ENCODE measurements at regions not wholly inside any gene's neighbourhood (a gene's known extent, or its start where the extent isn't known, plus 50 kb on each side); places are given as distances from the start of the nearest gene placed in this dataset.
A peak's percentile ranks its signal among the peaks of the same experiment; 100 is the strongest.

DNA sequence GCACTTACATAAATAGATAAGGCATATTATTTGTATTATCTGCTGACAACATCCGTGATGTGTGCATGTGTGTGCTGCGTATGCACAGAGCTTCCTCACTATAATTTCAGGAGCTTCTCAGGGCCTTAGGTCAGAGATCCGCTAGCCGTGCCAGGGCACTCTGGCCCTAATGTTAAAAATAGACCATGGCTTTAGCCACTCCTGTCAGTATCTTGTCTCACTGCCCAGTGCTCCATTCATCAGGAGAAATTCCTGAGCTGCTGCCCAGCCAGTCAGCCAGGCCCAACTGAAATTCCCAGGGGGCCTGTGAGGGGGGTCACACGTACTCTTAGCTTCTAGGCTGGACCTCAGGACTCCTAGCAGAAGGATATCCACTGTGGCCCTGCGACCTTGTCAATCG, 70.0 kb upstream of the ABHD2 start:
- Histone ChIP-seq H3K79me1 (ENCODE audit: low read depth, low read length) (no peaks in the 10 kb centered on the region), H3K56ac (replicated peaks; ENCODE audit: insufficient read length, low read depth, low read length) (no peak overlapping the region), H3K4me3 (ENCODE audit: extremely low read depth in 1 of 4, insufficient read depth in 2 of 4, low read depth in 3 of 4, low read length in 4 of 4) (peak overlapping the region in 1 of 4 experiments; percentile 30; a peak in 1 of 8 replicates), H2BK120ac (replicated peaks; ENCODE audit: low read depth, low read length) (peak overlapping the region; percentile 18), H3K9me3 (ENCODE audit: insufficient read depth in 2 of 2, low read depth in 1 of 2, low read length in 1 of 2) (peaks cover 0 to 9% of the 10 kb centered on the region in 2 experiments; a peak in 2 of 4 replicates), H3K36me3 (ENCODE audit: control insufficient read depth in 2 of 4, insufficient read depth in 4 of 4, low read length in 3 of 4) (no peaks in the 10 kb centered on the region), H2BK15ac (ENCODE audit: low read length) (no peak overlapping the region), H2AFZ (ENCODE audit: low read length) (no peak overlapping the region), H3K14ac (ENCODE audit: insufficient read length) (no peak overlapping the region), H3K18ac (ENCODE audit: extremely low read depth, low read length) (no peak overlapping the region), H4K8ac (ENCODE audit: extremely low read depth, insufficient read depth, low read length) (no peak overlapping the region), H2BK5ac (ENCODE audit: low read depth, low read length) (no peak overlapping the region), H4K20me1 (replicated peaks in 1 of 2; ENCODE audit: control insufficient read depth in 1 of 2, insufficient read depth in 2 of 2, low read length in 2 of 2) (no peaks in the 10 kb centered on the region), H2BK12ac (ENCODE audit: low read depth, low read length) (peak overlapping the region; percentile 19; the same call in 1 of the 2 replicates), H2BK20ac (ENCODE audit: low read length) (no peak overlapping the region), H3K23me2 (ENCODE audit: low read depth, low read length) (no peaks in the 10 kb centered on the region), H3K27me3 (replicated peaks in 1 of 4; ENCODE audit: control insufficient read depth in 3 of 4, extremely low read depth in 1 of 4, insufficient read depth in 3 of 4, low read length in 3 of 4) (no peaks in the 10 kb centered on the region; a peak in 1 of 7 replicates), H3K23ac (ENCODE audit: insufficient read length) (no peak overlapping the region), H3K9ac (replicated peaks in 1 of 4; ENCODE audit: extremely low read depth in 1 of 4, low read depth in 3 of 4, low read length in 3 of 4) (no peak overlapping the region), H4K91ac (replicated peaks; ENCODE audit: insufficient read length, low read length) (no peak overlapping the region), H3K27ac (ENCODE audit: low read depth, low read length) (no peak overlapping the region), H2AK5ac (ENCODE audit: low read depth, low read length) (0 out of 2 replicates have a peak overlapping the region, but pooled peaks have one; percentile 33), H3K4me2 (ENCODE audit: insufficient read depth in 1 of 2, low read depth in 2 of 2, low read length in 2 of 2) (peak overlapping the region; percentile 0 to 63; a peak in 1 of 4 replicates), H4K5ac (ENCODE audit: insufficient read length, low read depth, low read length) (no peak overlapping the region), H3K4ac (replicated peaks; ENCODE audit: insufficient read length, low read depth, low read length) (no peak overlapping the region), H3K4me1 (replicated peaks in 1 of 4; ENCODE audit: control insufficient read depth in 3 of 4, insufficient read depth in 4 of 4, low read length in 3 of 4) (peaks cover 2 to 12% (median 3%) of the 10 kb centered on the region in 4 experiments; a peak in 5 of 7 replicates), H3K79me2 (ENCODE audit: control insufficient read depth in 1 of 2, insufficient read depth in 2 of 2, low read length in 2 of 2) (no peaks in the 10 kb centered on the region)
- ChIA-PET POLR2A (ENCODE audit: partially characterized antibody) (interaction anchor here (0.8 to 7.1 kb wide), 10 partner anchors 14 to 139 kb away, joined by 3 to 57 read pairs (median 4); partner anchors contain the start of gene HAPLN3), CTCF (ENCODE audit: partially characterized antibody) (interaction anchor here (0.6 to 3.2 kb wide), 26 partner anchors 8 to 362 kb away, joined by 3 to 20 read pairs (median 4); partner anchors contain the start of gene HAPLN3)
- no peak for DNase-seq (ENCODE audit: low read depth in 1 of 2, low spot score in 2 of 2)
- no peak for TF ChIP-seq EGR1 (IDR thresholded peaks at IDR 0.05; ENCODE audit: borderline replicate concordance, low read depth, low read length)
- TF ChIP-seq ASH2L (IDR thresholded peaks at IDR 0.05; ENCODE audit: low read length): no peak
- no peak for TF ChIP-seq CBX5 (IDR thresholded peaks at IDR 0.05; ENCODE audit: low read depth, low read length)
- no peak for TF ChIP-seq POLR2AphosphoS5 (IDR thresholded peaks at IDR 0.05; ENCODE audit: low read depth, low read length)
- no peak for TF ChIP-seq TAF7 (optimal IDR thresholded peaks at IDR 0.05; ENCODE audit: borderline replicate concordance, low read depth, low read length)
- TF ChIP-seq, protein P1, sequence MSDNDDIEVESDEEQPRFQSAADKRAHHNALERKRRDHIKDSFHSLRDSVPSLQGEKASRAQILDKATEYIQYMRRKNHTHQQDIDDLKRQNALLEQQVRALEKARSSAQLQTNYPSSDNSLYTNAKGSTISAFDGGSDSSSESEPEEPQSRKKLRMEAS (IDR thresholded peaks at IDR 0.05): no peak
- no peak for TF ChIP-seq CHD1 (IDR thresholded peaks at IDR 0.05; ENCODE audit: low read depth, low read length)
- no peak for TF ChIP-seq BCL11A (IDR thresholded peaks at IDR 0.05; ENCODE audit: low read depth in 2 of 2, low read length in 2 of 2)
- TF ChIP-seq RFX5 (IDR thresholded peaks at IDR 0.05; ENCODE audit: borderline replicate concordance, low read depth, low read length): no peak
- TF ChIP-seq YY1 (IDR thresholded peaks at IDR 0.05; ENCODE audit: low read depth, low read length): no peak
- no peak for TF ChIP-seq POLR2A (IDR thresholded peaks at IDR 0.05; ENCODE audit: control extremely low read depth in 1 of 2, low read depth in 2 of 2, low read length in 2 of 2)
- no peak for TF ChIP-seq GTF2F1 (IDR thresholded peaks at IDR 0.05; ENCODE audit: borderline replicate concordance, low read depth, low read length)
- no peak for TF ChIP-seq TBP (IDR thresholded peaks at IDR 0.05; ENCODE audit: low read depth, low read length)
- no peak for TF ChIP-seq SP1 (IDR thresholded peaks at IDR 0.05; ENCODE audit: low read depth, low read length)
- FAIRE-seq: no peak
- 84% methylated on average over 7 of the region's 7 CpGs; no CpG with 5 or more reads in 1 of the 2 experiments for WGBS, 2 experiments (ENCODE audit: extremely low coverage in 1 of 2, insufficient coverage in 1 of 2, insufficient read length in 1 of 2, insufficient replicate concordance in 2 of 2, low coverage in 1 of 2, low lambda C conversion rate in 2 of 2, missing lambda C conversion rate in 1 of 2)

Data from H1 (cell line).